ENCODE measurements at regions not wholly inside any gene's neighbourhood (a gene's known extent, or its start where the extent isn't known, plus 50 kb on each side); places are given as distances from the start of the nearest gene placed in this dataset.

DNA sequence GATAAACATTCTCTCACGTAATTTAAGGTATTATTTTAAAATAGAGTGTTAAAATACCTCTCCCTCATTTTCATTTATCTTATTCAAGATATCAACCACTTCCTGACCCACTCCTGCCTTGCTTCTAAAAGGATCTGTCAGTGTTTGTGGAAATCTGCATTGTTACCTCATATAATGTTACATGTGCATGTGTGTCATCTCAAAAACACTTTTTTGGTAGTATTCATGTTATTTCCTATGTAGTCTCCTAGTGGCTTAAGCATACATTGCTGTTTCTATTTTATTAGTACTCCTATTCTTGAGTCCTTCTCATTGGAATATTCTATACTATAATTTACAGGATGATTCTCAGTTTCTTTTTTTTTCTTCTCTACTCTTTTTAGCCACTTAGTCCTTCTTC, 1360.7 kb upstream of the CELF2 start:
- Histone ChIP-seq H3K27me3 (ENCODE audit: control insufficient read depth in 4 of 4, insufficient read depth in 4 of 4, low read length in 3 of 4) (no peaks in the 10 kb centered on the region), H3K9me3 (ENCODE audit: control insufficient read depth in 4 of 4, low read length in 3 of 4) (no peaks in the 10 kb centered on the region), H3K9ac (ENCODE audit: low read depth in 1 of 2, low read length in 2 of 2) (no peak overlapping the region), H3K4me3 (ENCODE audit: low read depth in 1 of 3, low read length in 3 of 3) (no peak overlapping the region), H3K36me3 (ENCODE audit: control insufficient read depth in 4 of 4, insufficient read depth in 3 of 4, low read depth in 1 of 4, low read length in 3 of 4) (no peaks in the 10 kb centered on the region), H3K27ac (ENCODE audit: low read depth in 1 of 2, low read length in 2 of 2) (no peak overlapping the region), H3K4me1 (ENCODE audit: control insufficient read depth in 4 of 4, insufficient read depth in 4 of 4, low read length in 3 of 4) (no peaks in the 10 kb centered on the region)
- no peak for DNase-seq (ENCODE audit: low spot score)
- 32% methylated on average over 1 of the region's 1 CpG for WGBS
- no peak for TF ChIP-seq RAD21 (IDR thresholded peaks at IDR 0.05)

DNA sequence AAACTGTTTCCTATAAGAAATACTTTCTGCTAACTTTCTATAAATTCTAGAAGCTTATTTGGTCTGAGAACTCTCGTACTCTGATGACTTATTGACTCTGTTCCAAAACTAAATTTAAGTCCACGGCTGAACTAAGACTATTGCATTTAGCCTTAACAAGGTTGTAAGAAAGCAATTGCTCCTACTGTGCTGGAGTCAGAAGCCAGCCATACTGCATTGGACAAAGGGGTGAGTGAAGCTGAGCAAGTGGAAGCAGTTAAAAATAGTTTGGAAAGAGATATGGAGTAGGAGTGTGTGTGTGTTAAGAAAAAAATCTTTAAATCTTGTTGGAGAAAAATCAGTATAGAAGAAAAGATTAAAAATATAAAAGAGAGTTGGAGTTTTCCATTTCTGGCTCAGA, 1360.1 kb upstream of the CELF2 start:
- TF ChIP-seq FOXA2 (IDR thresholded peaks at IDR 0.05), result no peak
- TF ChIP-seq HNF4A (conservative IDR thresholded peaks at IDR 0.05), result no peak
- TF ChIP-seq RAD21 (IDR thresholded peaks at IDR 0.05), result no peak
- TF ChIP-seq NR2F2 (IDR thresholded peaks at IDR 0.05), result no peak
- no peak for TF ChIP-seq TAF1 (conservative IDR thresholded peaks at IDR 0.05)
- no peak for TF ChIP-seq SP1 (IDR thresholded peaks at IDR 0.05)
- TF ChIP-seq, protein P1, sequence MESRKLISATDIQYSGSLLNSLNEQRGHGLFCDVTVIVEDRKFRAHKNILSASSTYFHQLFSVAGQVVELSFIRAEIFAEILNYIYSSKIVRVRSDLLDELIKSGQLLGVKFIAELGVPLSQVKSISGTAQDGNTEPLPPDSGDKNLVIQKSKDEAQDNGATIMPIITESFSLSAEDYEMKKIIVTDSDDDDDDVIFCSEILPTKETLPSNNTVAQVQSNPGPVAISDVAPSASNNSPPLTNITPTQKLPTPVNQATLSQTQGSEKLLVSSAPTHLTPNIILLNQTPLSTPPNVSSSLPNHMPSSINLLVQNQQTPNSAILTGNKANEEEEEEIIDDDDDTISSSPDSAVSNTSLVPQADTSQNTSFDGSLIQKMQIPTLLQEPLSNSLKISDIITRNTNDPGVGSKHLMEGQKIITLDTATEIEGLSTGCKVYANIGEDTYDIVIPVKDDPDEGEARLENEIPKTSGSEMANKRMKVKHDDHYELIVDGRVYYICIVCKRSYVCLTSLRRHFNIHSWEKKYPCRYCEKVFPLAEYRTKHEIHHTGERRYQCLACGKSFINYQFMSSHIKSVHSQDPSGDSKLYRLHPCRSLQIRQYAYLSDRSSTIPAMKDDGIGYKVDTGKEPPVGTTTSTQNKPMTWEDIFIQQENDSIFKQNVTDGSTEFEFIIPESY (IDR thresholded peaks at IDR 0.05), result no peak
- no peak for TF ChIP-seq FOXA1 (IDR thresholded peaks at IDR 0.05)
- TF ChIP-seq RXRA (IDR thresholded peaks at IDR 0.05), result no peak
- no peak overlapping the region for H3K9ac ChIP-seq (ENCODE audit: low read depth in 1 of 2, low read length in 2 of 2)
- no peaks in the 10 kb centered on the region for H3K36me3 ChIP-seq (ENCODE audit: control insufficient read depth in 4 of 4, insufficient read depth in 3 of 4, low read depth in 1 of 4, low read length in 3 of 4)
- no peak for DNase-seq (ENCODE audit: low spot score)
- no peak overlapping the region for H3K27ac ChIP-seq (ENCODE audit: low read depth in 1 of 2, low read length in 2 of 2)
- H3K27me3 ChIP-seq (ENCODE audit: control insufficient read depth in 4 of 4, insufficient read depth in 4 of 4, low read length in 3 of 4), result no peaks in the 10 kb centered on the region
- no peaks in the 10 kb centered on the region for H3K9me3 ChIP-seq (ENCODE audit: control insufficient read depth in 4 of 4, low read length in 3 of 4)
- H3K4me1 ChIP-seq (ENCODE audit: control insufficient read depth in 4 of 4, insufficient read depth in 4 of 4, low read length in 3 of 4), result no peaks in the 10 kb centered on the region
- no peak overlapping the region for H3K4me3 ChIP-seq (ENCODE audit: low read depth in 1 of 3, low read length in 3 of 3)
- 50% methylated on average over 2 of the region's 2 CpGs for WGBS

DNA sequence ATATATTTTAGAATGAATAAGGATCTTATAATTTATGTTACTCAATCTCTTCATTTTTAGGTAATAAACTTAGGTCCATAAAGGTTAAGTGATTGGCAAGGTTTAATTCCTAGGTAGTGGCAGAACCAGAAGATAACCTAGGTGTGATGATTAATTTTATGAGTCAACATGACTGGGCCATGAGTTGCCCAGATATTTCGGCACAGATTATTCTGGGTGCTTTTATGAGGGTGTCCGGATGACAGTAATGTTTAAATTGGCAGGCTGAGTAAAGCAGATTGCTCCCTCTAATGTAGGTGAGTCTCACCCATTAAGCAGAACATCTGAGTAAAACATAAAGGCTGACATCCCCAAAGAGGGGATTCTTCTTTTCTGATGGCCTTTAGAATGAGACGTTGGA, 1349.3 kb upstream of the CELF2 start:
- TF ChIP-seq FOXA1 (IDR thresholded peaks at IDR 0.05) (no peak), FOXA2 (IDR thresholded peaks at IDR 0.05) (no peak), EGR1 (IDR thresholded peaks at IDR 0.05; ENCODE audit: low read depth in 2 of 2) (no peak), HNF4A (conservative IDR thresholded peaks at IDR 0.05) (no peak), YY1 (IDR thresholded peaks at IDR 0.05) (no peak), SP1 (IDR thresholded peaks at IDR 0.05) (no peak), TAF1 (conservative IDR thresholded peaks at IDR 0.05) (no peak), NR2F2 (IDR thresholded peaks at IDR 0.05) (no peak), GABPA (IDR thresholded peaks at IDR 0.05 in 1 of 2, conservative IDR thresholded peaks at IDR 0.05 in 1 of 2) (no peak), HNF4G (IDR thresholded peaks at IDR 0.05) (no peak)
- TF ChIP-seq, protein P2, sequence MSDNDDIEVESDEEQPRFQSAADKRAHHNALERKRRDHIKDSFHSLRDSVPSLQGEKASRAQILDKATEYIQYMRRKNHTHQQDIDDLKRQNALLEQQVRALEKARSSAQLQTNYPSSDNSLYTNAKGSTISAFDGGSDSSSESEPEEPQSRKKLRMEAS (IDR thresholded peaks at IDR 0.05), result no peak
- TF ChIP-seq, protein P1 (IDR thresholded peaks at IDR 0.05), result no peak
- TF ChIP-seq, protein P3, sequence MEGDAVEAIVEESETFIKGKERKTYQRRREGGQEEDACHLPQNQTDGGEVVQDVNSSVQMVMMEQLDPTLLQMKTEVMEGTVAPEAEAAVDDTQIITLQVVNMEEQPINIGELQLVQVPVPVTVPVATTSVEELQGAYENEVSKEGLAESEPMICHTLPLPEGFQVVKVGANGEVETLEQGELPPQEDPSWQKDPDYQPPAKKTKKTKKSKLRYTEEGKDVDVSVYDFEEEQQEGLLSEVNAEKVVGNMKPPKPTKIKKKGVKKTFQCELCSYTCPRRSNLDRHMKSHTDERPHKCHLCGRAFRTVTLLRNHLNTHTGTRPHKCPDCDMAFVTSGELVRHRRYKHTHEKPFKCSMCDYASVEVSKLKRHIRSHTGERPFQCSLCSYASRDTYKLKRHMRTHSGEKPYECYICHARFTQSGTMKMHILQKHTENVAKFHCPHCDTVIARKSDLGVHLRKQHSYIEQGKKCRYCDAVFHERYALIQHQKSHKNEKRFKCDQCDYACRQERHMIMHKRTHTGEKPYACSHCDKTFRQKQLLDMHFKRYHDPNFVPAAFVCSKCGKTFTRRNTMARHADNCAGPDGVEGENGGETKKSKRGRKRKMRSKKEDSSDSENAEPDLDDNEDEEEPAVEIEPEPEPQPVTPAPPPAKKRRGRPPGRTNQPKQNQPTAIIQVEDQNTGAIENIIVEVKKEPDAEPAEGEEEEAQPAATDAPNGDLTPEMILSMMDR (IDR thresholded peaks at IDR 0.05; ENCODE audit: low read depth, low read length, missing input control), result no peak
- WGBS, result 74% methylated on average over 3 of the region's 3 CpGs
- no peak for DNase-seq (ENCODE audit: low spot score)
- Histone ChIP-seq H3K27me3 (ENCODE audit: control insufficient read depth in 4 of 4, insufficient read depth in 4 of 4, low read length in 3 of 4) (no peaks in the 10 kb centered on the region), H3K9ac (ENCODE audit: low read depth in 1 of 2, low read length in 2 of 2) (no peak overlapping the region), H3K4me1 (ENCODE audit: control insufficient read depth in 4 of 4, insufficient read depth in 4 of 4, low read length in 3 of 4) (no peaks in the 10 kb centered on the region), H3K4me3 (ENCODE audit: low read depth in 1 of 3, low read length in 3 of 3) (no peak overlapping the region), H3K9me3 (ENCODE audit: control insufficient read depth in 4 of 4, low read length in 3 of 4) (no peaks in the 10 kb centered on the region), H3K36me3 (ENCODE audit: control insufficient read depth in 4 of 4, insufficient read depth in 3 of 4, low read depth in 1 of 4, low read length in 3 of 4) (no peaks in the 10 kb centered on the region), H3K27ac (ENCODE audit: low read depth in 1 of 2, low read length in 2 of 2) (no peak overlapping the region)
